ENCODE measurements at regions not wholly inside any gene's neighbourhood (a gene's known extent, or its start where the extent isn't known, plus 50 kb on each side); places are given as distances from the start of the nearest gene placed in this dataset.

GRCh38 chr21:20537130-20537529 is 461.1 kb upstream of the NCAM2 start:
- TF ChIP-seq CTCF (IDR thresholded peaks at IDR 0.05), result no peak
- no peak for TF ChIP-seq POLR2A (IDR thresholded peaks at IDR 0.05)

All from gastroesophageal sphincter (tissue), 3 donors.